ENCODE measurements at regions not wholly inside any gene's neighbourhood (a gene's known extent, or its start where the extent isn't known, plus 50 kb on each side); places are given as distances from the start of the nearest gene placed in this dataset.

- TF ChIP-seq, protein P1, sequence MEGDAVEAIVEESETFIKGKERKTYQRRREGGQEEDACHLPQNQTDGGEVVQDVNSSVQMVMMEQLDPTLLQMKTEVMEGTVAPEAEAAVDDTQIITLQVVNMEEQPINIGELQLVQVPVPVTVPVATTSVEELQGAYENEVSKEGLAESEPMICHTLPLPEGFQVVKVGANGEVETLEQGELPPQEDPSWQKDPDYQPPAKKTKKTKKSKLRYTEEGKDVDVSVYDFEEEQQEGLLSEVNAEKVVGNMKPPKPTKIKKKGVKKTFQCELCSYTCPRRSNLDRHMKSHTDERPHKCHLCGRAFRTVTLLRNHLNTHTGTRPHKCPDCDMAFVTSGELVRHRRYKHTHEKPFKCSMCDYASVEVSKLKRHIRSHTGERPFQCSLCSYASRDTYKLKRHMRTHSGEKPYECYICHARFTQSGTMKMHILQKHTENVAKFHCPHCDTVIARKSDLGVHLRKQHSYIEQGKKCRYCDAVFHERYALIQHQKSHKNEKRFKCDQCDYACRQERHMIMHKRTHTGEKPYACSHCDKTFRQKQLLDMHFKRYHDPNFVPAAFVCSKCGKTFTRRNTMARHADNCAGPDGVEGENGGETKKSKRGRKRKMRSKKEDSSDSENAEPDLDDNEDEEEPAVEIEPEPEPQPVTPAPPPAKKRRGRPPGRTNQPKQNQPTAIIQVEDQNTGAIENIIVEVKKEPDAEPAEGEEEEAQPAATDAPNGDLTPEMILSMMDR (conservative IDR thresholded peaks at IDR 0.05 in 1 of 2, IDR thresholded peaks at IDR 0.05 in 1 of 2; ENCODE audit: extremely low read depth in 1 of 2, insufficient read depth in 1 of 2, low read depth in 1 of 2, low read length in 2 of 2), result no peak
- TF ChIP-seq EZH2 (IDR thresholded peaks at IDR 0.05; ENCODE audit: borderline replicate concordance, low read length), result no peak
Measured at GRCh38 chr12:3354586-3354985, 136.4 kb upstream of the PRMT8 start.

All from mammary epithelial cell (primary cell).